Stimulated activated CD4-positive, alpha-beta T cell treated with anti-CD3 and anti-CD28 coated beads, TNF-alpha, amount 100 ng/mL, for 1 hour (primary cell): ENCODE measurements at regions not wholly inside any gene's neighbourhood (a gene's known extent, or its start where the extent isn't known, plus 50 kb on each side); places are given as distances from the start of the nearest gene placed in this dataset.
"Not testable (repeated sequence)": the region's sequence is repeated elsewhere in the genome, so short reads cannot be mapped to it uniquely, and the experiment has no call there.

Experiments
- DNase-seq, 3 donors: peaks; one replicate each; pipeline ENCODE4 v3.0.0-alpha.2; 2020; ENCODE audit warnings: low read depth in 3 of 3, low spot score in 1 of 3

GRCh38 chr3:20743553-20744321 lies 557.7 kb upstream of the SGO1 start:
- no peak for DNase-seq

GRCh38 chr3:20742903-20743552 lies 557.0 kb upstream of the SGO1 start:
- no peak for DNase-seq

GRCh38 chr3:20741381-20741780 lies 555.4 kb upstream of the SGO1 start:
- no peak for DNase-seq

GRCh38 chr3:20739814-20740213 lies 553.8 kb upstream of the SGO1 start:
- no peak for DNase-seq

- DNase-seq = no peak
These were observed 550.4 kb upstream of the SGO1 start for GRCh38 chr3:20736287-20736852.

- no peak for DNase-seq
These were observed 543.2 kb upstream of the SGO1 start for GRCh38 chr3:20729185-20729584.

GRCh38 chr3:20726786-20727185 lies 540.8 kb upstream of the SGO1 start:
- DNase-seq = no peak

- DNase-seq = no peak
These were observed 538.2 kb upstream of the SGO1 start for GRCh38 chr3:20724241-20724640.

GRCh38 chr3:20716425-20716824 lies 530.4 kb upstream of the SGO1 start:
- not testable (repeated sequence) for DNase-seq

- DNase-seq = no peak
These were observed 515.6 kb upstream of the SGO1 start for GRCh38 chr3:20701641-20702040.

- DNase-seq = no peak
These were observed 514.7 kb upstream of the SGO1 start for GRCh38 chr3:20700714-20701113.

- no peak for DNase-seq
These were observed 512.9 kb upstream of the SGO1 start for GRCh38 chr3:20698896-20699295.

- no peak for DNase-seq
These were observed 510.6 kb upstream of the SGO1 start for GRCh38 chr3:20696388-20697150.

GRCh38 chr3:20692675-20693074 lies 506.7 kb upstream of the SGO1 start:
- no peak for DNase-seq

GRCh38 chr3:20683910-20684309 lies 497.9 kb upstream of the SGO1 start:
- no peak for DNase-seq

GRCh38 chr3:20682573-20682972 lies 496.6 kb upstream of the SGO1 start:
- no peak for DNase-seq

GRCh38 chr3:20680990-20681628 lies 495.1 kb upstream of the SGO1 start:
- no peak for DNase-seq

GRCh38 chr3:20673866-20674265 lies 487.9 kb upstream of the SGO1 start:
- no peak for DNase-seq

GRCh38 chr3:20669675-20670074 lies 483.7 kb upstream of the SGO1 start:
- DNase-seq = no peak

- DNase-seq = no peak
These were observed 483.2 kb upstream of the SGO1 start for GRCh38 chr3:20669184-20669583.

- no peak for DNase-seq
These were observed 482.4 kb upstream of the SGO1 start for GRCh38 chr3:20668411-20668810.
